Glomerular endothelial cell (primary cell): ENCODE measurements at regions not wholly inside any gene's neighbourhood (a gene's known extent, or its start where the extent isn't known, plus 50 kb on each side); places are given as distances from the start of the nearest gene placed in this dataset.
A peak's percentile ranks its signal among the peaks of the same experiment; 100 is the strongest.
"Not testable (repeated sequence)": the region's sequence is repeated elsewhere in the genome, so short reads cannot be mapped to it uniquely, and the experiment has no call there.

Experiments used
- DNase-seq: peaks from one replicate; pipeline ENCODE4 v3.0.0-alpha.2; 2011; ENCODE audit warnings: low read depth, low spot score; ENCODE audit errors: extremely low read depth

DNA sequence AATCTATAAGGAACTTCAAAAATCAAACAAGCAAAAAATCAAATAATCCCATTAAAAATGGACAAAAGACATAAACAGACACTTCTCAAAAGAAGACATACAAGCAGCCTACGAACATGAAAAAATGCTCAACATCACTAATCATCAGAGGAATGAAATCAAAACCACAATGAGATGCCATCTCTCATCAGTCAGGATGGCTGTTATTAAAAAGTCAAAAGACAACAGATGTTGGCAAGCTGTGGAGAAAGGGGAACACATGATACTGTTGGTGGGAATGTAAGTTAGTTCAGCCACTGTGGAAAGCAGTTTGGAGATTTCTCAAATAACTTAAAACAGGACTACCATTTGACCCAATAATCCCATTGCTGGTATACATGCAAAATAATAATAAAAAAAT, 226.4 kb downstream of the S1PR1 start:
- no peak for DNase-seq

DNA sequence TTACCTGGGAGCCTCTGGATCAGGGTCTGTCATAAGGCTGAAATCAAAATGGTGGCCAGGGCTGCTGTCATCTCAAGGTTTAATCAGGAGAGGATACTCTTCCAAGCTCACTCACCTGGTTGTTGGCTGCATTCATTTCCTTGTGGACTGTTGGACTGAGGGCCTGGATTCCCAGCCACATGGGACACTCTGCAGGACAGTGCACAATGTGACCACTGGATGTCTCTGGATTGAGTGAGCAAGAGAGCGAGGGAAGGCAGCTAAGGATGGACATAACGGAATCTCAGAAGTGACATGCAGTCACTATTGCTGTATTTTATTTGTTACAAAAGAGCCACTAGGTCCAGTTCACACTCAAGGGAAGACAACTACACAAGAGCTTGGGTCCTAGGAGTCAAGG, 229.1 kb downstream of the S1PR1 start:
- DNase-seq: no peak

DNA sequence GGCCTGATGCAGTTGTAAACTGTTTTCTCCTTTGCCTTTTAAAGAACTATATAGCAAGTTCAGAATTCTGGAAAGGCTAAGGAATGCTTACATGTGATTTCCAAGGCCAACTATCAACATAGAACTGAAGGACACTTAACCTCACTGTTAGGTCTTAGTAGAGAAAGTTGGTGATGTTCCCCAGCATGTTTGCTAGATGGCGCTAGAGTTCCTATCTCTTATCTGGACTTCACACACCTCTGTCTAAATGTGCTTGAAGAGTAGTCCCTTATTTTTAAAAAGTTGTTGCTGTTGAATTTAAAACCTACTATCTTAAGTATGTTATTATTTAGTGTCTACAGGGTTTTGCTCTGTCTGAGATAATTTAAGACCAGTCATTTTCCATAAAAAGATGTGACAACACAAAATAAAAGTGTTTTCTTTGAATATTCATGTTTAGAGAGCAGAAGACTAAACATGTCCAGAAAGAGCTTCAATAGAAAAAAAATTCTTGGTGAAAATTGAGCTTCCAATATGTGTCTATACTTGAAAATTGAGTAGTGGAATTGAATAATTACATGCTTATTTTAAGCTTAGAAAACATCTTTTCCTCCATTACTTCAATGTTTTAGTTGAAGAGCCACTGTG, 237.3 kb downstream of the S1PR1 start:
- DNase-seq: peak; percentile 16

DNA sequence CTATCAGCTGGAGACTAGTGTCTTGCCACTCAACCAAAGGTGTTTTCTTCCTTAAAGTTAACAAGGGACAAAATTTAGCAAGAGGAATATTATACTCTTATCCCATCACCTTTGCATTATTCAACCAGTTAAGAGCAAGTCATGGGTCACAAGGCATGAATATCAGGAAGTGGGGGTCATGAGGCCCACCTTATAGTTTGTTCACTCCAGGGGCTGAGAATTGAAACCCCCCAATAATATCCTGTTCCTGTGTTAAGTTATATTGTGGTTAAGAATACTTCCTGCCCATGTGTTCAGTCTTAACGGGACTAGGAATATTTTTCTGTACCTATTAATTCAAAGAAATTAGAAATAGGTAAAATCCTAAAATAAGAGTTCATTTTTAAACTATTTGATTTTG, 239.7 kb downstream of the S1PR1 start:
- no peak for DNase-seq

DNA sequence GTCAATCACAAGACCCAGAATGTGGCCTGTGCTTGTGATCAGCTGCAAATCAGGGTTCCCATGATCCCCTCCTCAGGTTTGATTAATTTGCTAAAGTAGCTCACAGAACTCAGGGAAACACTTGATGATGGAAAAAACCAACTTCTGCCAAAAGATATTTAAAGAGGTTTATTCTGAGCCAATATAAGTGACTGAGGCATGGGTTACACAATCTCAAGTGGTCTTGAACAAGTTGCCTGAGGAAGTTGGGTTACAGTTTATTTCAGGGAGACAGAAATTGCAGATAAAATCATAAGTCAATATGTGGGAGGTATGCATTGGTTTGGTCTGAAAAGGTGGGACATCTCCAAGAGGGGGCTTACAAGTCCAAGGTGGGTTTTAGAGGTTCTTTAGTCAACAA, 243.1 kb downstream of the S1PR1 start:
- DNase-seq: no peak

DNA sequence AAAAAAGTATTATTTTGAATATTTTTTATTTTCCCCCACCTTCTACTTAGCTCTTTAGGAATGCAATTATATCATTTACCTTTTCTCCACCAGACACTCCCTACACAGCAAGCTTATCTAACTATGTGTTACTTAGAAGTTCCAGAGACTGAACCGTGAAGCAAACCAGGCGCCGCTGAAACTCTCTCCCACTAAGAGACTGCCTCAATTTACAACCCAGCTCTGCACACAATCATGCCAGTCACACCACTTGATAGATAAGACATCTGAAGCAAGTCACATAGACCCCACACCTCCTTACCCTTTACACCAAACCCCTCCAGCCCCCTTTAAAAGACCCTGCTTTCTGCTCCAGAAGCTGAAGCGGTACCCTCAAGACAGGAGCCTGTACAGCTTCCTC, 245.5 kb downstream of the S1PR1 start:
- DNase-seq: no peak

DNA sequence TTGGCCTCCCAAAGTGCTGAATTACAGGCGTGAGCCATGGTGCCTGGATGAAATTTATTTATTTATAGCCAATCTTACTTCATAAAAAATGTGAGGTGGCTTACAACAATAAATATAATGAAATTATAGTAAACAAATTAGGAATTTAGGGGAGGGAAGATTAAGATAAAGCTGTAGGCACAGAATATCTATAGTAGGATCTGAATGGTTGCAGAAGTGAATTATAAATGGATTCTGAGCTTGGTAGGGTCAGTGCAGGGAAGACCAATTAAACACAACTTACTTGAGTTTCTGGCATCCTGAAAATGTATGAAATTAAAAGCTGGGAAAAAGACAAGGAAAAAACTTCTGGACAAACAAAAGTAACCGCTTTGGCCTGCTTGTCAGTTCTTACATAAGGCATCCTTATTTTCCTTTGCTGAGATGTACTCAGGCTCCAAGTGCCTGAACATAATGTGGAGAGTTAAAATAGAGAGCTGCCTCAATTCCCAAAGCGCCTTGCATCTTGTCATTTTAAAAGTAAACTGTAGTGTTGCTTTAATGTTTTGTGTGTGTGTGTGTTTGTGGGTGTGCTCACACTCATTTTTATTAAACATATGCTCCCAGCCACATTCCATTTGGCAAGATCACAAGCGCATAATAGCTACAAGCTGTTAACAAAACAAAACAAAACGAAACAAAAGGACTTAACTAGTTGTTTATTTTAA, 247.3 kb downstream of the S1PR1 start:
- no peak for DNase-seq

DNA sequence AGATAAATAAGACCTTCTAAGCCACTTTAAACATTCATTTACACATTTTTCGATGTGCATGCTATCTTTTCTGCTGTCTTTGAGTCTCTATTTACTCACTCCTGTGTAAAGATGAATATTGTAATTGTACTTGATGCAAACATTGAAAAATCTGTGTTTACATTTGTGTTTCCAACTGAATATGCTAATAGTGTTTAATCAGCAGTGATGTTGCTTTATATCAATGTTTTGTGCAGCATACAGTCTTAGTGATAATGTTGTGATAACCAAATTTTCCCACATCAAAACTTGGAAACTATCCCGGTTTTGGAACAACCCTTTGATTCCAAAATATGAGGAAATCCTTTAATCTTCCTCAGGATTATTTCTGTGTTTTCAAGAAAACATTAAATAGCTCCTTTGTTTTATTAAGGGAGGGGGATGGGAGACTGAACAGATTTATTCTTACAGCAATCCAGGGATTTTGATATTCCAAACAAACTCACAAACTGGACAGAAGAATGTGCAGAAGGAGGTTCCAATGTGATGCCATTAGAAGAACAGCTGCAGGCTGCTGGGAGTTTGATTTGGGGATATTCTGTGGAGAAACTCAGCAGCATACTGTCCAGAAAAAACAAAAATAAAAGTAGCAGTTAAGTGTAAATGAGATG, 248.0 kb downstream of the S1PR1 start:
- no peak for DNase-seq

DNA sequence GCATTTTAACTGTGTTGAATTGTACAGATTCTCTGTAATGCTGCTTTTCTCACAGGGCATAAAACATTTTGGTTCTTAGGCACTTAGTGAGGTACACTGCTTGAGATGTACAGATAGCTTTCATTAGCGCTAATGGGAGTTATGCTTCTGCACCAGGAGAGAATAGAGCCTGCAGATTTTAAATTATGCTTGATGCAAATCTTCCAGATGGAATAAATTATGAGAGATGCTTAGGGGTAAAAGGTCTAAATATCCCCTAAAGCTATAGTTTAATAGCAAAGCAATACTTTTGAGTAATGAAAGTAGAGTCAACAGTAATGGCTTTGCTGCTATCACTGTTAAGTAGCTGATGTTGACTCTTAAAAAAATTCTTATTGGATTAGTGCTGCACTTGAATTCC, 248.9 kb downstream of the S1PR1 start:
- DNase-seq: no peak

DNA sequence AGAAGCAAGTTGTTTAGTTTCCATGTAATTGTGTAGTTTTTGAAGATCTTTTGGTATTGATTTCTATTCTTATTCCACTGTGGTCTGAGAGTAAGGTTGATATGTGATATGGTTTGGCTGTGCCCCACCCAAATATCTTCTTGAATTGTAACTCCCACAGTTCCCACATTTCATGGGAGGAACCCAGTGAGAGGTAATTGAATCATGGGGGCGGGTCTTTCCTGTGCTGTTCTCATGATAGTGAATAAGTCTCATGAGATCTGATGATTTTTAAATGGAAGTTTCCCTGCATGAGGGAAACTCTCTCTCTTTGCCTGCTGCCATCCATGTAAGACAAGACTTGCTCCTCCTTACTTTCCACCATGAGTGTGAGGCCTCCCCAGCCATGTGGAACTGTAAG, 255.3 kb downstream of the S1PR1 start:
- DNase-seq: not testable (repeated sequence)

DNA sequence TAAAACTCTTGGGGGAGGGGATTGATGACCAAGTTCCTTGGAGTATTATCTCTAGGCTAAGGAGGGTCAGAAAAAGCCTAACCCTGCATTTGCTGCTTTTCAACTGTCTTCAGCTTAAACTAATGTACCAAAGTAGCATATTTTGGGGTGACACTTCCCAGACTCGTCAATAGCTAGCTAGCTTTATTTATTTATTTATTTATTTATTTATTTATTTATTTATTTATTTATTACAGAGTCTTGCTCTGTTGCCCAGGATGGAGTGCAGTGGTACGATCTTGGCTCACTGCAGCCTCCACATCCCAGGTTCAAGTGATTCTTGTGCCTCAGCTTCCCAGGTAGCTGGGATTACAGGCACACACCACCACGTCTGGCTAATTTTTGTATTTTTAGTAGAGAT, 257.1 kb downstream of the S1PR1 start:
- DNase-seq: not testable (repeated sequence)

DNA sequence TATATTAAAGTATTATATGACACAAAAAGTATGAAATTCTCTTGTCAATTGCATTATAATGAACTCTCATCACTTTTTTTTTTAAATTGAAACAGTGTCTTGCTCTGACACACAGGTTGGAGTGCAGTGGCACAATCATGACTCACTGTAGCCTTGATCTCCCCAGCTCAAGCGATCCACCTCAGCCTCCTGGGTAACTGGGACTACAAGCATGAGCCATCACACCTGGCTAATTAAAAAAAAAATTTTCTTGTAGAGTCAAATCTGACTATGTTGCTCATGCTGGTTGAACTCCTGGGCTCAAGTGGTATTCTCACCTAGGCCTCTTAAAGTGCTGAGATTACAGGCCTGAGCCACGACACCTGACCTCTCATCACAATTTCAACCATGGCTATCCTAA, 259.3 kb downstream of the S1PR1 start:
- no peak for DNase-seq

DNA sequence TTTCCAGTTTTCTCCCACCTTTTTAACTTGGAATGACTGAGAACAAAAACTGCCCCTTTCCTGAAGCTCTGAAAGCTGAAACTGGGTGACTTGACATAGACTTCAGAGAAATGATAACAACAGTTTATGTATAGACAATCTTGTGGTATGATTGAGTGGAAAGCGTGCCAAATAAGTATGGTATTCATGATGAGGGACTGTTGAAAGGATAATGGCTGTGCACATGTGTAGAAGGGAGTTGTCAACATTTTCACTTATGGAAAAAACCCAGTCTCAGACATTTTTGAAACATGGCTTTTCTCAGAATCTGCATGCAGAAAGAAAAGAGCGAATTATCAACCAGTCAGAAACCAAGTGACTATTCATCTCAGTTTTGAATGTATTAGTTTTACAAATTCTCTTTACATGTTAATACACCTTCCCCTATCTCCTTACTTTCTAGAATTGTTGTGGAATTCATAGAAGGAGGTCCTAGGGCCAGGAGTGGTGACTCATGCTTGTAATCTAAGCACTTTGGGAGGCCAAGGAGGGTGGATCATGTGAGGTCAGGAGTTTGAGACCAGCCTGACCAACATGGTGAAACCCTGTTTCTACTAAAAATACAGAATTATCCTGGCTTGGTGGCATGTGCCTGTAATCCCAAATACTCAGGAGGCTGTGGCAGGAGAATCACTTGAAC, 261.2 kb downstream of the S1PR1 start:
- no peak for DNase-seq

DNA sequence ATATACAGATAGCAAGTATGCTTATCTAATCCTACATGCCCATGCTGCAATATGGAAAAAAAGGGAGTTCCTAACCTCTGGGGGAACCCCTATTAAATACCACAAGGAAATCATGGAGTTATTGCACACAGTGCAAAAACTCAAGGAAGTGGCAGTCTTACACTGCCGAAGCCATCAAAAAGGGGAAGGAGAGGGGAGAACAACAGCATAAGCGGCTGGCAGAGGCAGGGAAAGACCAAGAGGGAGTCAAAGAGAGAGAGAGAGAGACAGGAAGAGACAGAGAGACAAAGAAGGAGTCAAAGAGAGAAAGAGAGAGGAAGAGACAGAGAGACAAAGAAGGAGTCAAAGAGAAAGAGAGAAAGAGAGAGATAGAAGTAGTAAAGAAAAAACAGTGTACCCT, 267.3 kb downstream of the S1PR1 start:
- DNase-seq: not testable (repeated sequence)

DNA sequence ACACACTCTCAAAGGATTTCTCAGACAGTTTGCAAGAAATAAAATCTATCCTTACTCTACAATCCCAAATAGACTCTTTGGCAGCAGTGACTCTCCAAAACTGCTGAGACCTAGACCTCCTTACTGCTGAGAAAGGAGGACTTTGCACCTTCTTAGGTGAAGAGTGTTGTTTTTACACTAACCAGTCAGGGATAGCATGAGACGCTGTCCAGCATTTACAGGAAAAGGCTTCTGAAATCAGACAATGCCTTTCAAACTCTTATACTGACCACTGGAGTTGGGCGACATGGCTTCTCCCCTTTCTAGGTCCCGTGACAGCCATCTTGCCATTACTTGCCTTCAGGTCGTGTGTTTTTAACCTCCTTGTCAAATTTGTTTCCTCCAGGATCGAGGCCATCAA, 268.4 kb downstream of the S1PR1 start:
- DNase-seq: not testable (repeated sequence)

DNA sequence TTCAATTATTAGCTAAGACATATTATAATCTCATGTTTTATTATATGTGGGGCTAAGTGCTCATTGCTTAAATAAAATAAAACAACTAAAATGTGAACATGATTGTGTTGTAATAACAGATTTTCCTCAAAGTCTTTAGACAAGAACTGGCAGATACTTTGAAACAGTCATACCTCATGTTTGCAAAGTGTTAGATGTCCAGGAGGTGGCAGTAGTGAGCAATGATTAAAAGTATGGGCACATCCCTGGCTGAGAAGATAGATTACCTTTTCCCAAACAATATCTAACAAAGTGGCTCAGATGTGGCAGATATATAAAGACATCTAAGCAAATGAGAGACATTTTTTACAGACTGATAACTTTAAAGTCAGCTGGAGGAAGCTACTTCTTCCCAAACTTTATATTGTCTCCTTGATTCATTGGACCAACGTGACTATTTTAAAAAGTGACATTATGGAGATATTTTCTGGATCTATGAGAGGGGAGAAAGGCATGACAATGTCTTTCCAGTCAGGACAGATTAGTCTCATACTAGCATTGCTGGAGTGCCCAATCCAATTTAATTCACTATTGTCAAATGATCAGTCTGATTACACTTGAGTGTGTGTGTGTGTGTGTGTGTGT, 269.8 kb downstream of the S1PR1 start:
- DNase-seq: peak; percentile 22

DNA sequence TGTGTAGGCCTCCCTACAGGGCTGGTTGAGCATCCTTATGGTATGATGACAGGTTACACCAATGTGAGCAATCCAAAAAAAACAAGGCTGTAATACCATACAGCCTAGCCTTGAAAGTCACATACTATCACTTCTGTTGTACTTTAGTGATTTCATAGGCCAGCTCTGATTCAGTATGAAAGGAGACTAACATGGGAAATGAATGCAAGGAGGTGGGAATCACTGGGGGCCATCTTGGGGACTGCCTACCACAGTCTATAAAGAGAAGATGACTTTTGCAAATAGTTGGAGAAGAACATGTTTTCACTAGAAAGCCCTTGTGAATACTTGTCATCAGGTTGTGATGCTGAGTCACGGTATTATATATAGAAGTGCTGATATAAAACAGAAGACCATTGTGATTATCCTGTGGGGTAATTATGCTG, 270.7 kb downstream of the S1PR1 start:
- no peak for DNase-seq

DNA sequence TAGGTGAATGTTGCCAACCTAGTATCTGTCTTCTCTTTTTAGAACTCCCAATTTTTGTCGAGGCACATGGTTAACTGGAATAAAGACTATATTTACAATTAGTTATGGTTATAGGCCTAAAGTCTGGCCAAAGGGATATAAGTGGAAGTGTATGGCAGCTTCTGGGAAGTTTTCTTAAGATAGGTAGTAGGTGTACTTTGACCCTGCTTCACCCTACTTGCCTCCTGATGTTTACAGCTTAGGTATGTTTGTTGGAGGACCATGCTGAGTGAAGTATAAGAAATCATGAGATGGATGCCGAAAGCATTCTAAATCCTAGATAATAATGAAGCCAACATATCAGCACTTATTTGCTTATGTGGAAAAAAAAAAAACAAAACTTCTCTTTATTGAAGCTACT, 272.1 kb downstream of the S1PR1 start:
- no peak for DNase-seq

DNA sequence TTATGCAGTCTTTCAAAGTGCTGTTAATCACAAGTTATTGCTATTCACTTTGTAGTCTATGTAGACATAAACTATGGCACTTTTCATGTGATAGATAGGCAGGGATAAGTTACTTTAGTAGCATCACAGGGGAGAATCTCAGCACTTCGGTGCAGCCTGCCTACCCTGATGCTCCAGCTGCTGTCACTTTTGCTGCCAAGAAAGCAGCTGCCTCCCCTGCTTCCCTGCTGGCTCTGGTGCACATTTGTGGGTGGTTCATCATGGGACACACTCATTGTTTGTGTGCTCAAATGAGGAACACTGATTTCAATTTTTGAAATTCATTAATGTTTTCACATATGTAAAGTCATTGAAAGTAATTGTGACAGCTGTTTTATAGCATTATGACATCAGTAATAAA, 272.6 kb downstream of the S1PR1 start:
- no peak for DNase-seq

DNA sequence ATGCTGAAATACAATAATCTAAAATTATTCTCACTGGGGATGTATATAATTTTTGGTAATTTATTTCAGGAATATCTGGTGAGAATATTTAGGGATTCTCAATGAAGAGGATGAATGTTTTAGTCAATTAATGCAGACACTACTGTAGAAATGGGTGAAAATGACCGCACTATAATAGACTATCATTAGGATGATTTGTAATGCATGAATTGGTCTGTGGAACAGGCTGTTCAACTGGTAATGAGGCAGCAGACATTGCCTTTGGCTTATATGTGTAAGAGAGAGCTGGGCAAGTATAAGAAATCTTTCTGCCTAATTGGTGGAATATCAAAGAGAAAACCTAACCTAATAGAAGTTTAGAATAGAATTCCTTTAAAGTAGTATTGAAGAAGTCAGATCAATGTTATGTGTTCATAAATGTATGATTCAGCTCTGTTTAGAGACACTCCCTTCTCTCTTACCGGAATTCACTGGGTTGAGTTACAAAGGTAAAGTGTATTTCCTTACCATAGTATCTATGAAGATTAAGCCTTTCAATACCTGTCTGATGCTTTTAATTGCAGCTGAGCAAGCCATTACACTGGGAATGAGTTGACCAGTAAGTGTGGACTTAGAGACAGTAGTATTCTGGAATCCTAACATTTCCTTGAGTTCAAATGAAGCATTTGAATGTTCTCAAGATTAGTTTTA, 274.5 kb downstream of the S1PR1 start:
- DNase-seq: no peak

DNA sequence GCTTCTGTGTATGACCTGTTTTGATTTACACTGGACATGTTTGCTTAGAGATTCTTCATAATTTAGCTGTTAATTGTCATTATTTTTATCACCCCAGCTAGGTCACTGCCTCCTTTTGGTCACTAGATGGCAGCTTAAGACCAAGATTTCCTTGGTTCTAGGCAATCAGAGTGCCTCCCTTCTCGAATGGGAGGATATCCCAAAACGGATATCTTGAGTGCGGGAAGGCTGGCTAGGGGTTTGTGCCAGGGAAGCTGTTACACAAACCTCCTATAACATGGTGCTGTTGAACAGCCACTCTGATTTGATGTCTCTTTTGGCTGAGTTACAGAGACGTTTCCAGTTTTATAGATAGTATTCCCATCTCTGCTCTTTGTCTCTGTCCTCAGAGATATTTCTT, 283.5 kb downstream of the S1PR1 start:
- peak; percentile 29 for DNase-seq
